Stimulated activated effector memory CD8-positive, alpha-beta T cell treated with anti-CD3 and anti-CD28 coated beads, Interleukin-12 subunit alpha, Interleukin-12 subunit beta, amount 100 ng/mL, for 72 hours (primary cell): ENCODE measurements at regions not wholly inside any gene's neighbourhood (a gene's known extent, or its start where the extent isn't known, plus 50 kb on each side); places are given as distances from the start of the nearest gene placed in this dataset.

Source experiments
- ATAC-seq: fragments of 150-1000 bp; cut with Tn5 transposase; 2 replicates; pipeline ENCODE4 v1.10.0; 2021
- DNase-seq, 2 donors: peaks; one replicate each; pipeline ENCODE4 v3.0.0; 2021 to 2022; ENCODE audit warnings: low spot score in 2 of 2
- H3K27ac Mint-ChIP-seq: one replicate; pipeline ENCODE4 v1.8.0; 2022; ENCODE audit warnings: mild to moderate bottlenecking, mixed read lengths
- H3K36me3 Mint-ChIP-seq: one replicate; pipeline ENCODE4 v1.8.0; 2022; ENCODE audit warnings: mild to moderate bottlenecking, mixed read lengths
- H3K4me1 Mint-ChIP-seq: one replicate; pipeline ENCODE4 v1.8.0; 2022; ENCODE audit warnings: mixed read lengths
- H3K4me3 Mint-ChIP-seq: one replicate; pipeline ENCODE4 v1.8.0; 2022; ENCODE audit warnings: mild to moderate bottlenecking, mixed read lengths
- H3K9me3 Mint-ChIP-seq: one replicate; pipeline ENCODE4 v1.8.0; 2022; ENCODE audit warnings: mixed read lengths

DNA sequence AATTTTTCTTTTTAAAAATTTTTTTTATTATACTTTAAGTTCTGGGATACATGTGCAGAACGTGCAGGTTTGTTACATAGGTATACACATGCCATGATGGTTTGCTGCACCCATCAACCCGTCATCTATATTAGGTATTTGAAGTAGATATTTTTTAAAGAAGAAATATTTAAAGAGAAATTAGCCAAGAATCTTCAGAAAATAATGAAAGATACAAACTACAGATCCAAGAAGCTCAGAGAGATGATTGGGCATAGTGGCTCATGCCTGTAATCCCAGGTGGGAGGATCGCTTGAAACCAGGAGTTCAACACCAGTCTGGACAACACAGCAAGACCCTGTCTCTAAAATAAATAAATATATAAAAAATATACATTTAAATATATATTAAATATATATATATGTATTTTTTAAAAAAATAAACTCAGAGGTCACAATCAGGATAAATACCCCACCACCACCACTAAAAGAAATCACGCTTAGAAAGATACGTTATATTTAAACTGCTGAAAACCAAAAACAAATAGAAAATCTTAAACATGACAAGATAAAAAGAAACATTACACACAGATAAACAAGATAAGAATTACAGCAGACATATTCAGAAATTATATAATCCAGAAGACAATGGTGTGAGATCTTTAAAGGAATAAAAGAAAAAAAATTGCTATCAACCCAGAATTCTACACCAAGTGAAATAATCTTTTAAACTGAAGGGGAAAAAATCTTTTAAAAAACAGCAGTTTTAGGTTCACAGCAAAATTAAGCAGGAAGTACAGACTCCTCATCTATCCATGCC lies 57.5 kb downstream of the CSF2 start:
- H3K4me3 Mint-ChIP-seq: no peak overlapping the region
- H3K9me3 Mint-ChIP-seq: peaks cover 12% of the 10 kb centered on the region
- H3K36me3 Mint-ChIP-seq: no peaks in the 10 kb centered on the region
- peaks cover 31% of the 10 kb centered on the region for H3K4me1 Mint-ChIP-seq
- DNase-seq: no peak
- no peak for ATAC-seq
- H3K27ac Mint-ChIP-seq: no peak overlapping the region

DNA sequence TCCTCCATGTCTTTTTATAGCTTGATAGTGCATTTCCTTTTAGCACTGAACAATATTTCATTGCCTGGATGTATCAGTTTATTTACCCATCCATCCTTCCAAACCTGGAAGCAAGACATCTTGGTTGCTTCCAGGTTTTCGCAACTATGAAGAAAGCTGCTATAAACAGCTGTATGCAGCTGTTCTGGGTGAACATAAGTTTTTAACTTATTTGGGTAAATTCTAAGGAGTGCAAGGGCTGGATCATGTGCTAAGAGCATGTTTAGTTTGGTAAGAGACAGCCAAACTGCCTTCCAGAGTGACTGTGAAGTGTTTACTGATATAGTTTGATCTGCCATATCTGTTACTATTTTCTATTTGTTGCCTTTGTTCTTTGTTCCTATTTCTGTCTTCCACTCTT lies 58.5 kb downstream of the CSF2 start:
- H3K4me3 Mint-ChIP-seq: no peak overlapping the region
- peaks cover 9% of the 10 kb centered on the region for H3K9me3 Mint-ChIP-seq
- no peaks in the 10 kb centered on the region for H3K36me3 Mint-ChIP-seq
- H3K4me1 Mint-ChIP-seq: peaks cover 22% of the 10 kb centered on the region
- DNase-seq (no peak), ATAC-seq (no peak)
- H3K27ac Mint-ChIP-seq: no peak overlapping the region

DNA sequence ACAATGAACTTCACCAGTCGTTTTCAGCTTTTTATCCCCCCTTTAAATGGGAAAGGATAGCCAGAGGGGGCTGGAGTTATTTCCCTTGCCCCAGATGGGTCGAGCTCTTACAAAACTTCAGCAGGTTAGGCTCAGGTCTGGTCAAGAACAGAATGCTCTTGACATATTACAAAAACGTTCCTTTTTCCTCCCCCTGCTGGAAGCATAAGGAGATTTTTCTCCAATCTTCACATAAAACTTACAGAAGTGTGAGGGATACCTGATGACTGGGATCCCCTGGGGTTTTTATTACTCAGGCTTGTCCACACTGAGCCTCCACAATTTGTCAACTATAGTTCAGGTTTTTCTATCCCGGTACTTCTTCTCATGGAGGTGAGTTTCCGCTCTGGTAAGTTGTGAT lies 60.8 kb downstream of the CSF2 start:
- H3K36me3 Mint-ChIP-seq: no peaks in the 10 kb centered on the region
- peaks cover 14% of the 10 kb centered on the region for H3K4me1 Mint-ChIP-seq
- no peaks in the 10 kb centered on the region for H3K9me3 Mint-ChIP-seq
- no peak overlapping the region for H3K27ac Mint-ChIP-seq
- ATAC-seq (peak; percentile 28), DNase-seq (no peak)
- H3K4me3 Mint-ChIP-seq: no peak overlapping the region

DNA sequence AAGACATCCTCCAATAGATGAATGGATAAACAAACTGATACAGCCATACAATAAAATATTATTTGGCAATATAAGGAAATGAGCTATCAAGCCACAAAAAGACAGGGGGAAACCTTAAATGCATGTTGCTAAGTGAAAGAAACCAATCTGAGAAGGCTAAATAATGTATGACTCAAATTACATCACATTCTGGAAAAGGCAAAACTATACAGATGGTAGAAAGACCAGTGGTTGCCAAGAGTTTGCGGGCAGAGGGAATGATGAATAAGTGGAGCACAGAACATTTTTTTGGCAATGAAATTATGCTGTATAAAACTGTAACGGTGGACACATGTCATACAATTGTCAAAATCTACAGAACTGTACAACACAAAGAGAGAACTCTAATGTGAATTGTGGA lies 63.3 kb downstream of the CSF2 start:
- Mint-ChIP-seq H3K4me3 (no peak overlapping the region), H3K9me3 (no peaks in the 10 kb centered on the region), H3K4me1 (peaks cover 14% of the 10 kb centered on the region), H3K36me3 (no peaks in the 10 kb centered on the region), H3K27ac (no peak overlapping the region)
- no peak for ATAC-seq
- DNase-seq: no peak

DNA sequence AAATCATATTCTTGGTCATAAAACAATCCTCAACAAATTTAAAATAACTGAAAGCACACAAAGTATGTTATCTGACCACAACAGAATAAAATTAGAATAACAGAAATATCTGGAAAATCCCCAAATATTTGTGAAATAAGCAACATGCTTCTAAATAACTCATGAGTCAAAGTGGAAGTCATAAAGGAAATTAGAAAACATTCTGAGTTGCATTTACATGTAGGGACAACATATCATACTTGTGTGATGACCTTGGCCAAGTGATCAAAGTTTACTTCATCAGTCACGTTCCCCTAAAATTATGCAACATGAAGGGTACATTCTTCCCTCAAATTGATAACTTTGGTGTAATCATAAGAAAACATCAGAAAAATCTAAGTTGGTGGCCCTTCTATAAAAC lies 64.7 kb downstream of the CSF2 start:
- no peak overlapping the region for H3K4me3 Mint-ChIP-seq
- no peak for DNase-seq
- ATAC-seq: no peak
- peaks cover 14% of the 10 kb centered on the region for H3K4me1 Mint-ChIP-seq
- no peaks in the 10 kb centered on the region for H3K36me3 Mint-ChIP-seq
- H3K27ac Mint-ChIP-seq: no peak overlapping the region
- H3K9me3 Mint-ChIP-seq: peaks cover 7% of the 10 kb centered on the region
